DOHH2 (cell line): ENCODE measurements at regions not wholly inside any gene's neighbourhood (a gene's known extent, or its start where the extent isn't known, plus 50 kb on each side); places are given as distances from the start of the nearest gene placed in this dataset.

Experiments used
- H3F3A ChIP-seq: fragments of 200-600 bp; sonication (generic), shearing (Covaris generic); 2 replicates; pipeline ENCODE4 v1.6.0; 2016; ENCODE audit warnings: antibody characterized with exemption, mild to moderate bottlenecking; ENCODE audit not compliant: control insufficient read depth, insufficient read depth
- H3K27ac ChIP-seq: fragments of 200-600 bp; sonication (generic); 2 replicates; pipeline ENCODE4 v1.5.1; 2014; ENCODE audit warnings: low read depth, mild to moderate bottlenecking, low read length, moderate library complexity
- H3K27me3 ChIP-seq: fragments of 200-600 bp; sonication (generic); 2 replicates; pipeline ENCODE4 v1.6.1; 2014; ENCODE audit warnings: mild to moderate bottlenecking, low read length, mixed read lengths; ENCODE audit not compliant: control insufficient read depth
- H3K36me3 ChIP-seq: fragments of 200-600 bp; sonication (generic); 2 replicates; pipeline ENCODE4 v1.6.1; 2014; ENCODE audit warnings: mild to moderate bottlenecking, low read length, moderate library complexity, mixed read lengths; ENCODE audit not compliant: control insufficient read depth
- H3K4me1 ChIP-seq: fragments of 200-600 bp; sonication (generic); 2 replicates; pipeline ENCODE4 v1.6.1; 2014; ENCODE audit warnings: mild to moderate bottlenecking, low read length, mixed read lengths; ENCODE audit not compliant: control insufficient read depth
- H3K4me2 ChIP-seq: fragments of 200-600 bp; sonication (generic); 2 replicates; pipeline ENCODE4 v1.6.0; 2014; ENCODE audit warnings: mild to moderate bottlenecking, low read length, moderate library complexity
- H3K4me3 ChIP-seq: fragments of 200-600 bp; sonication (generic); 2 replicates; pipeline ENCODE4 v1.5.1; 2014; ENCODE audit warnings: mild to moderate bottlenecking, low read length, mixed read lengths
- H3K79me2 ChIP-seq: fragments of 200-600 bp; sonication (generic); 2 replicates; pipeline ENCODE4 v1.6.1; 2014; ENCODE audit warnings: mild to moderate bottlenecking, low read length, mixed read lengths; ENCODE audit not compliant: control insufficient read depth
- H3K9me2 ChIP-seq: fragments of 200-600 bp; sonication (generic); replicated peaks from 2 replicates; pipeline ENCODE4 v1.6.1; 2014; ENCODE audit warnings: mild to moderate bottlenecking, low read length, mixed read lengths; ENCODE audit not compliant: control insufficient read depth
- H3K9me3 ChIP-seq: fragments of 200-600 bp; sonication (generic); 2 replicates; pipeline ENCODE4 v1.6.1; 2014; ENCODE audit warnings: antibody characterized with exemption, low read length, mixed read lengths; ENCODE audit not compliant: control insufficient read depth, insufficient read depth
- H4K20me1 ChIP-seq: fragments of 200-600 bp; sonication (generic); 2 replicates; pipeline ENCODE4 v1.6.0; 2014; ENCODE audit warnings: low read depth, mild to moderate bottlenecking, antibody characterized with exemption, low read length, moderate library complexity; ENCODE audit not compliant: control insufficient read depth, insufficient read depth
- EZH2phosphoT487 ChIP-seq: fragments of 200-600 bp; sonication (generic); IDR thresholded peaks from 2 replicates; pipeline ENCODE4 v1.6.1; 2017; ENCODE audit warnings: borderline replicate concordance, mild to moderate bottlenecking, antibody characterized with exemption, low read length, moderate library complexity, mixed read lengths
- TF ChIP-seq, protein P1 (sequence below): fragments of 200-600 bp; sonication (generic); IDR thresholded peaks from one replicate; pipeline ENCODE4 v1.5.1; 2014; ENCODE audit warnings: antibody characterized with exemption, mild to moderate bottlenecking, low read depth, low read length; ENCODE audit not compliant: poor library complexity, severe bottlenecking

DNA sequence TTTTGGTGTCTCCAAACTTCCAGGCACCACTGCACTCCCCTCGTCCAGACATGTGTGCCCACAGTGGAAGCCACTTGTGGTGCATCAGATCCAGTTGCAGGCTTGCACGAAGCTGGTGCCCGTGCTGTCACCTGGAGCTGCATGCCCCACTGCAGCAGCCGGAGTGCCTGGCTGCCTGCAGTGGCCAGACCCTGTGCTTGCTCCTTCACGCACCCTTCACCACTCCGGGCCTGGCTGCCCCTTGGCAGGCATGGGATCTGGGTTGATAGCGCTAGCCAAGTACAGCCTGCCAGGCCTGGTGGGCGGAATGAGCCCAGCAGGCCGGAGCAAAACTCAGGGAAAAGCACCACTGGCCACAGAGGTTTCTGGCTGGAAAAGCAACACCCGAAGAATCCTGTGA is 50.2 kb upstream of the SHISA3 start:
- Histone ChIP-seq H3K79me2 (no peaks in the 10 kb centered on the region), H3K9me3 (no peaks in the 10 kb centered on the region), H3K4me2 (no peak overlapping the region), H3K4me1 (peaks cover 11% of the 10 kb centered on the region), H4K20me1 (no peaks in the 10 kb centered on the region), H3F3A (no peaks in the 10 kb centered on the region), H3K4me3 (no peak overlapping the region), H3K36me3 (no peaks in the 10 kb centered on the region), H3K27me3 (peaks cover 17% of the 10 kb centered on the region), H3K27ac (no peak overlapping the region), H3K9me2 (no peaks in the 10 kb centered on the region)
- TF ChIP-seq, protein P1, sequence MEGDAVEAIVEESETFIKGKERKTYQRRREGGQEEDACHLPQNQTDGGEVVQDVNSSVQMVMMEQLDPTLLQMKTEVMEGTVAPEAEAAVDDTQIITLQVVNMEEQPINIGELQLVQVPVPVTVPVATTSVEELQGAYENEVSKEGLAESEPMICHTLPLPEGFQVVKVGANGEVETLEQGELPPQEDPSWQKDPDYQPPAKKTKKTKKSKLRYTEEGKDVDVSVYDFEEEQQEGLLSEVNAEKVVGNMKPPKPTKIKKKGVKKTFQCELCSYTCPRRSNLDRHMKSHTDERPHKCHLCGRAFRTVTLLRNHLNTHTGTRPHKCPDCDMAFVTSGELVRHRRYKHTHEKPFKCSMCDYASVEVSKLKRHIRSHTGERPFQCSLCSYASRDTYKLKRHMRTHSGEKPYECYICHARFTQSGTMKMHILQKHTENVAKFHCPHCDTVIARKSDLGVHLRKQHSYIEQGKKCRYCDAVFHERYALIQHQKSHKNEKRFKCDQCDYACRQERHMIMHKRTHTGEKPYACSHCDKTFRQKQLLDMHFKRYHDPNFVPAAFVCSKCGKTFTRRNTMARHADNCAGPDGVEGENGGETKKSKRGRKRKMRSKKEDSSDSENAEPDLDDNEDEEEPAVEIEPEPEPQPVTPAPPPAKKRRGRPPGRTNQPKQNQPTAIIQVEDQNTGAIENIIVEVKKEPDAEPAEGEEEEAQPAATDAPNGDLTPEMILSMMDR: no peak
- TF ChIP-seq EZH2phosphoT487: no peak
